H9 (cell line): ENCODE measurements at regions not wholly inside any gene's neighbourhood (a gene's known extent, or its start where the extent isn't known, plus 50 kb on each side); places are given as distances from the start of the nearest gene placed in this dataset.

Experiments
- DNase-seq: peaks from one replicate; pipeline ENCODE4 v3.0.0-alpha.2; 2017
- H2AFZ ChIP-seq: one replicate; pipeline ENCODE4 v1.6.1; 2013; ENCODE audit warnings: mild to moderate bottlenecking, low read length, control low read depth, moderate library complexity
- H2AK5ac ChIP-seq: 2 replicates; pipeline ENCODE4 v1.6.1; 2013; ENCODE audit warnings: low read length, control low read depth, mixed read lengths; ENCODE audit not compliant: insufficient read length
- H2BK120ac ChIP-seq: one replicate; pipeline ENCODE4 v1.6.1; 2013; ENCODE audit warnings: low read depth, mild to moderate bottlenecking, low read length, control low read depth, inconsistent platforms; ENCODE audit not compliant: poor library complexity, severe bottlenecking
- H2BK12ac ChIP-seq: 2 replicates; pipeline ENCODE4 v1.6.1; 2013; ENCODE audit warnings: low read length, control low read depth, mixed read lengths, low read depth; ENCODE audit not compliant: insufficient read length
- H2BK15ac ChIP-seq: 2 replicates; pipeline ENCODE4 v1.6.1; 2013; ENCODE audit warnings: low read depth, low read length, control low read depth
- H2BK20ac ChIP-seq: one replicate; pipeline ENCODE4 v1.6.1; 2013; ENCODE audit warnings: low read depth, mild to moderate bottlenecking, low read length, control low read depth, inconsistent platforms; ENCODE audit not compliant: poor library complexity, severe bottlenecking
- H2BK5ac ChIP-seq: 2 replicates; pipeline ENCODE4 v1.6.1; 2013; ENCODE audit warnings: low read length, control low read depth, mixed read lengths; ENCODE audit not compliant: insufficient read length
- H3K14ac ChIP-seq: 2 replicates; pipeline ENCODE4 v1.6.1; 2013; ENCODE audit warnings: low read length, control low read depth; ENCODE audit not compliant: insufficient read depth
- H3K18ac ChIP-seq: 2 replicates; pipeline ENCODE4 v1.6.1; 2013; ENCODE audit warnings: low read depth, mild to moderate bottlenecking, mixed read lengths, low read length, control low read depth; ENCODE audit not compliant: insufficient read length
- H3K23ac ChIP-seq: 2 replicates; pipeline ENCODE4 v1.6.1; 2013; ENCODE audit warnings: low read length, control low read depth, mixed read lengths, low read depth; ENCODE audit not compliant: insufficient read length
- H3K23me2 ChIP-seq: 2 replicates; pipeline ENCODE4 v1.6.1; 2013; ENCODE audit warnings: low read depth, mild to moderate bottlenecking, mixed read lengths, low read length, control low read depth; ENCODE audit not compliant: insufficient read length, poor library complexity, severe bottlenecking
- H3K27ac ChIP-seq: 2 replicates; pipeline ENCODE4 v1.5.1; 2013; ENCODE audit warnings: low read length, control low read depth, mixed read lengths, low read depth; ENCODE audit not compliant: insufficient read length
- H3K27me3 ChIP-seq: 2 replicates; pipeline ENCODE4 v1.6.1; 2013; ENCODE audit warnings: low read length, control low read depth, inconsistent platforms; ENCODE audit not compliant: insufficient read depth
- H3K4ac ChIP-seq: 2 replicates; pipeline ENCODE4 v1.6.1; 2013; ENCODE audit warnings: low read depth, mild to moderate bottlenecking, control low read depth, inconsistent platforms, low read length, moderate library complexity
- H3K4me1 ChIP-seq: 2 replicates; pipeline ENCODE4 v1.6.1; 2013; ENCODE audit warnings: low read length, control low read depth, inconsistent platforms; ENCODE audit not compliant: insufficient read depth
- H3K4me2 ChIP-seq: 2 replicates; pipeline ENCODE4 v1.6.1; 2013; ENCODE audit warnings: low read length, control low read depth, mixed read lengths; ENCODE audit not compliant: insufficient read length, insufficient read depth
- H3K56ac ChIP-seq: 2 replicates; pipeline ENCODE4 v1.6.1; 2013; ENCODE audit warnings: low read depth, mild to moderate bottlenecking, mixed read lengths, low read length, control low read depth; ENCODE audit not compliant: insufficient read length
- H3K79me1 ChIP-seq: 2 replicates; pipeline ENCODE4 v1.6.1; 2013; ENCODE audit warnings: low read depth, mild to moderate bottlenecking, moderate library complexity, low read length, control low read depth, inconsistent platforms; ENCODE audit not compliant: insufficient read depth, poor library complexity, severe bottlenecking
- H3K79me2 ChIP-seq: 2 replicates; pipeline ENCODE4 v1.6.1; 2013; ENCODE audit warnings: low read length, control low read depth, inconsistent platforms; ENCODE audit not compliant: insufficient read depth
- H3K9ac ChIP-seq: 2 replicates; pipeline ENCODE4 v1.6.1; 2013; ENCODE audit warnings: low read length, control low read depth, mixed read lengths; ENCODE audit not compliant: insufficient read length; ENCODE audit errors: extremely low read depth
- H3K9me3 ChIP-seq: one replicate; pipeline ENCODE4 v1.6.1; 2013; ENCODE audit warnings: low read depth, low read length, inconsistent platforms; ENCODE audit not compliant: control insufficient read depth
- H3T11ph ChIP-seq: one replicate; pipeline ENCODE4 v1.6.1; 2013; ENCODE audit warnings: mild to moderate bottlenecking, low read length, control low read depth, inconsistent platforms
- H4K20me1 ChIP-seq: one replicate; pipeline ENCODE4 v1.6.1; 2013; ENCODE audit not compliant: control insufficient read depth, insufficient read length, insufficient read depth
- H4K5ac ChIP-seq: 2 replicates; pipeline ENCODE4 v1.6.1; 2013; ENCODE audit warnings: low read depth, mild to moderate bottlenecking, mixed read lengths, low read length, control low read depth; ENCODE audit not compliant: insufficient read length
- H4K8ac ChIP-seq: replicated peaks from 2 replicates; pipeline ENCODE4 v1.6.1; 2013; ENCODE audit warnings: low read length, control low read depth, mixed read lengths, low read depth; ENCODE audit not compliant: insufficient read length
- H4K91ac ChIP-seq: 2 replicates; pipeline ENCODE4 v1.6.1; 2013; ENCODE audit warnings: low read depth, mild to moderate bottlenecking, moderate library complexity, mixed read lengths, low read length, control low read depth; ENCODE audit not compliant: insufficient read length
- H3K27ac Mint-ChIP-seq, 3 experiments: 2 replicates in 2 of 3; 3 replicates in 1 of 3; pipeline ENCODE4 v1.8.0; 2020 to 2021; ENCODE audit warnings: mixed read lengths in 3 of 3, mild to moderate bottlenecking in 1 of 3, moderate library complexity in 1 of 3
- H3K27me3 Mint-ChIP-seq: 2 replicates; pipeline ENCODE4 v1.8.0; 2021; ENCODE audit warnings: low read depth, mild to moderate bottlenecking, moderate library complexity, mixed read lengths
- H3K36me3 Mint-ChIP-seq, 3 experiments: 2 replicates in 2 of 3; 3 replicates in 1 of 3; pipeline ENCODE4 v1.8.0; 2020 to 2021; ENCODE audit warnings: low read depth in 3 of 3, mixed read lengths in 3 of 3; ENCODE audit not compliant: insufficient read depth in 1 of 3
- H3K4me1 Mint-ChIP-seq, 2 experiments: 2 replicates each; pipeline ENCODE4 v1.8.0; 2020; ENCODE audit warnings: mixed read lengths in 2 of 2
- H3K4me3 Mint-ChIP-seq, 2 experiments: 2 replicates in 1 of 2; 3 replicates in 1 of 2; pipeline ENCODE4 v1.8.0; 2020 to 2021; ENCODE audit warnings: mild to moderate bottlenecking in 2 of 2, mixed read lengths in 2 of 2, moderate library complexity in 1 of 2
- H3K9me3 Mint-ChIP-seq, 2 experiments: 2 replicates in 1 of 2; 3 replicates in 1 of 2; pipeline ENCODE4 v1.8.0; 2020; ENCODE audit warnings: mild to moderate bottlenecking in 2 of 2, mixed read lengths in 2 of 2, moderate library complexity in 1 of 2
- WGBS: extraction: QIAGEN DNeasy Blood & Tissue Kit; methylation state at CpG from one replicate; pipeline ENCODE4 v1.1.7; 2013; ENCODE audit warnings: missing lambda C conversion rate, low lambda C conversion rate, mixed read lengths; ENCODE audit not compliant: insufficient read length; ENCODE audit errors: extremely low coverage; 5-methylcytosine and 5-hydroxymethylcytosine counted together
- TF ChIP-seq, protein P1 (sequence below): fragments of 200-600 bp; sonication (generic); conservative IDR thresholded peaks from 3 replicates; pipeline ENCODE4 v1.8.0; 2021; ENCODE audit warnings: antibody characterized with exemption, mild to moderate bottlenecking

DNA sequence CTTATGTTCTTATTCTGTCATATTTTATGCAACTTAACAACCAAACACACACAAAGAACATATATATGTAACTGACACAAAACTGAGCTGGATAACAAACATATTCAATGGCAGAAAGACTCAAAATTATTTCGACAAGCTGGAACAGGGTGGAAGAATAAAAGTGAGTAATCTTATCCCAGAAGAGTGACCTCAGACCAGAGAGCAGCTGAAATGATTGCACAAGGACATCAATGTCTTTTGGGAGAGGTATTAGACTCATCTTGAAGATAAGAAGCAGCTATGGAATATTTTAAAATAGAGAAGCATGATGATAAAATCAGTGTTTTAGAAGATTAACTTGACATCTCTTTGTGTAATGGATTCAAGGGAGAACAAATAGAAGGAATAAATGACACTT, 191.6 kb upstream of the PRDM1 start:
- H4K20me1 ChIP-seq = no peaks in the 10 kb centered on the region
- no peaks in the 10 kb centered on the region for H3K23me2 ChIP-seq
- H4K91ac ChIP-seq = no peak overlapping the region
- no peak overlapping the region for H2BK15ac ChIP-seq
- H2BK20ac ChIP-seq = no peak overlapping the region
- H3K18ac ChIP-seq = no peak overlapping the region
- no peak overlapping the region for H3K4ac ChIP-seq
- no peak overlapping the region for H3T11ph ChIP-seq
- no peak overlapping the region for H3K4me3 Mint-ChIP-seq
- H3K9me3 Mint-ChIP-seq = peaks cover 9 to 16% of the 10 kb centered on the region in 2 experiments
- H2BK5ac ChIP-seq = no peak overlapping the region
- H3K27me3 ChIP-seq = no peaks in the 10 kb centered on the region
- no peak overlapping the region for H3K27ac ChIP-seq
- H3K9ac ChIP-seq = no peak overlapping the region
- no peak overlapping the region for H2BK12ac ChIP-seq
- H2BK120ac ChIP-seq = no peak overlapping the region
- peaks cover 0 to 18% (median 4%) of the 10 kb centered on the region in 3 experiments; a peak in 3 of 7 replicates for H3K36me3 Mint-ChIP-seq
- no peak overlapping the region for H2AK5ac ChIP-seq
- H3K9me3 ChIP-seq = no peaks in the 10 kb centered on the region
- H3K27me3 Mint-ChIP-seq = no peaks in the 10 kb centered on the region
- no CpG with 5 or more reads among the region's 1 CpG for WGBS
- H3K4me2 ChIP-seq = no peak overlapping the region
- H4K8ac ChIP-seq = no peak overlapping the region
- no peaks in the 10 kb centered on the region for H3K79me2 ChIP-seq
- no peak for DNase-seq
- no peak overlapping the region for H3K27ac Mint-ChIP-seq
- H2AFZ ChIP-seq = no peak overlapping the region
- no peak overlapping the region for H3K14ac ChIP-seq
- no peak overlapping the region for H3K56ac ChIP-seq
- H3K4me1 ChIP-seq = no peaks in the 10 kb centered on the region; the same call in 1 of the 2 replicates
- no peak overlapping the region for H4K5ac ChIP-seq
- peaks cover 0 to 5% of the 10 kb centered on the region in 2 experiments; a peak in 2 of 4 replicates for H3K4me1 Mint-ChIP-seq
- H3K79me1 ChIP-seq = no peaks in the 10 kb centered on the region
- TF ChIP-seq, protein P1, sequence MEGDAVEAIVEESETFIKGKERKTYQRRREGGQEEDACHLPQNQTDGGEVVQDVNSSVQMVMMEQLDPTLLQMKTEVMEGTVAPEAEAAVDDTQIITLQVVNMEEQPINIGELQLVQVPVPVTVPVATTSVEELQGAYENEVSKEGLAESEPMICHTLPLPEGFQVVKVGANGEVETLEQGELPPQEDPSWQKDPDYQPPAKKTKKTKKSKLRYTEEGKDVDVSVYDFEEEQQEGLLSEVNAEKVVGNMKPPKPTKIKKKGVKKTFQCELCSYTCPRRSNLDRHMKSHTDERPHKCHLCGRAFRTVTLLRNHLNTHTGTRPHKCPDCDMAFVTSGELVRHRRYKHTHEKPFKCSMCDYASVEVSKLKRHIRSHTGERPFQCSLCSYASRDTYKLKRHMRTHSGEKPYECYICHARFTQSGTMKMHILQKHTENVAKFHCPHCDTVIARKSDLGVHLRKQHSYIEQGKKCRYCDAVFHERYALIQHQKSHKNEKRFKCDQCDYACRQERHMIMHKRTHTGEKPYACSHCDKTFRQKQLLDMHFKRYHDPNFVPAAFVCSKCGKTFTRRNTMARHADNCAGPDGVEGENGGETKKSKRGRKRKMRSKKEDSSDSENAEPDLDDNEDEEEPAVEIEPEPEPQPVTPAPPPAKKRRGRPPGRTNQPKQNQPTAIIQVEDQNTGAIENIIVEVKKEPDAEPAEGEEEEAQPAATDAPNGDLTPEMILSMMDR = no peak
- H3K23ac ChIP-seq = no peak overlapping the region
